ENCODE measurements at regions not wholly inside any gene's neighbourhood (a gene's known extent, or its start where the extent isn't known, plus 50 kb on each side); places are given as distances from the start of the nearest gene placed in this dataset.

- TF ChIP-seq CTCF (IDR thresholded peaks at IDR 0.05; ENCODE audit: low read length) (no peak), EZH2 (optimal IDR thresholded peaks at IDR 0.05; ENCODE audit: low read depth, low read length) (no peak)
Measured at GRCh38 chr6:139940741-139941729, 566.6 kb upstream of the CITED2 start.
